ENCODE measurements at regions not wholly inside any gene's neighbourhood (a gene's known extent, or its start where the extent isn't known, plus 50 kb on each side); places are given as distances from the start of the nearest gene placed in this dataset.
"Not testable (repeated sequence)": the region's sequence is repeated elsewhere in the genome, so short reads cannot be mapped to it uniquely, and the experiment has no call there.

GRCh38 chr1:2953688-2954285, 67.5 kb upstream of the ACTRT2 start:
- no peak for DNase-seq

- no peak for DNase-seq
Measured at GRCh38 chr1:2955652-2956051, 65.6 kb upstream of the ACTRT2 start.

- DNase-seq = no peak
Measured at GRCh38 chr1:2956576-2956975, 64.7 kb upstream of the ACTRT2 start.

- DNase-seq = no peak
Measured at GRCh38 chr1:2957329-2957728, 63.9 kb upstream of the ACTRT2 start.

- DNase-seq = not testable (repeated sequence)
Measured at GRCh38 chr1:2959881-2960280, 61.4 kb upstream of the ACTRT2 start.

GRCh38 chr1:2961081-2961480, 60.2 kb upstream of the ACTRT2 start:
- DNase-seq = no peak

GRCh38 chr1:2961661-2962060, 59.6 kb upstream of the ACTRT2 start:
- DNase-seq = no peak

- no peak for DNase-seq
Measured at GRCh38 chr1:2962061-2962460, 59.2 kb upstream of the ACTRT2 start.

- peak; percentile 19 for DNase-seq
Measured at GRCh38 chr1:2962541-2962940, 58.7 kb upstream of the ACTRT2 start.

GRCh38 chr1:2962946-2963345, 58.3 kb upstream of the ACTRT2 start:
- no peak for DNase-seq

GRCh38 chr1:2965676-2966075, 55.6 kb upstream of the ACTRT2 start:
- no peak for DNase-seq

GRCh38 chr1:2966449-2967328, 54.6 kb upstream of the ACTRT2 start:
- no peak for DNase-seq

- DNase-seq = no peak
Measured at GRCh38 chr1:2967329-2967725, 53.9 kb upstream of the ACTRT2 start.

- DNase-seq = no peak
Measured at GRCh38 chr1:2967881-2968280, 53.4 kb upstream of the ACTRT2 start.

GRCh38 chr1:2968471-2968881, 52.8 kb upstream of the ACTRT2 start:
- no peak for DNase-seq

GRCh38 chr1:2969011-2969844, 52.0 kb upstream of the ACTRT2 start:
- DNase-seq = no peak

GRCh38 chr1:2969845-2970291, 51.4 kb upstream of the ACTRT2 start:
- no peak for DNase-seq

GRCh38 chr1:2970311-2971071, 50.8 kb upstream of the ACTRT2 start:
- DNase-seq = no peak

GRCh38 chr1:2971101-2971501, 50.2 kb upstream of the ACTRT2 start:
- no peak for DNase-seq
